ENCODE measurements at regions not wholly inside any gene's neighbourhood (a gene's known extent, or its start where the extent isn't known, plus 50 kb on each side); places are given as distances from the start of the nearest gene placed in this dataset.

DNA sequence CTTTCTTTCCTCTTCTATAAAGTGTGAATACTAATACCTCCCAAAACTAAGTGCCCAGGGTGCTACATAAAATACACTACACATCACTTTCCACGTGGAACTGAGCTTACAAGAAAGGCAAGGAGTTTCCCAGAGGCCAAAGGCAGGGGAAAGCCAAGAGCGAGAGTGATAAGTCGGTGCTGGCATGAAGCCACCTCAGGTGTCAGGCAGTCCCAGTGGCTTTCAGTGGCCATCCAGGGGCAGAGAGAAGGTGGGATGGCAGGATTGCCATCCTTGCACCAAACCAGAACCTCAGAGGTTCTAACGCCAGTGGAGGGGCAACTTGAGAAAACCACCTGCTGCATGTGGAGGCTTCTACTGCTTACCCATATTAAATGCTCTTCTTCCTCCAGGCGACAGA, 79.7 kb upstream of the DIO3 start:
- Histone ChIP-seq H3K4me1 (no peaks in the 10 kb centered on the region), H3K4me3 (no peak overlapping the region), H3K36me3 (no peaks in the 10 kb centered on the region), H3K27ac (no peak overlapping the region), H3K9me3 (peaks cover 0 to 44% (median 8%) of the 10 kb centered on the region in 11 donors), H3K27me3 (peaks cover 0 to 30% (median 17%) of the 10 kb centered on the region in 7 donors)
- intact Hi-C loops (cut with DNase I): no loop called here
- DNase-seq (no peak), ATAC-seq (no peak)
- TF ChIP-seq, protein P1, sequence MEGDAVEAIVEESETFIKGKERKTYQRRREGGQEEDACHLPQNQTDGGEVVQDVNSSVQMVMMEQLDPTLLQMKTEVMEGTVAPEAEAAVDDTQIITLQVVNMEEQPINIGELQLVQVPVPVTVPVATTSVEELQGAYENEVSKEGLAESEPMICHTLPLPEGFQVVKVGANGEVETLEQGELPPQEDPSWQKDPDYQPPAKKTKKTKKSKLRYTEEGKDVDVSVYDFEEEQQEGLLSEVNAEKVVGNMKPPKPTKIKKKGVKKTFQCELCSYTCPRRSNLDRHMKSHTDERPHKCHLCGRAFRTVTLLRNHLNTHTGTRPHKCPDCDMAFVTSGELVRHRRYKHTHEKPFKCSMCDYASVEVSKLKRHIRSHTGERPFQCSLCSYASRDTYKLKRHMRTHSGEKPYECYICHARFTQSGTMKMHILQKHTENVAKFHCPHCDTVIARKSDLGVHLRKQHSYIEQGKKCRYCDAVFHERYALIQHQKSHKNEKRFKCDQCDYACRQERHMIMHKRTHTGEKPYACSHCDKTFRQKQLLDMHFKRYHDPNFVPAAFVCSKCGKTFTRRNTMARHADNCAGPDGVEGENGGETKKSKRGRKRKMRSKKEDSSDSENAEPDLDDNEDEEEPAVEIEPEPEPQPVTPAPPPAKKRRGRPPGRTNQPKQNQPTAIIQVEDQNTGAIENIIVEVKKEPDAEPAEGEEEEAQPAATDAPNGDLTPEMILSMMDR (IDR thresholded peaks at IDR 0.05): no peak
- WGBS, 2 donors: 79 to 84% methylated on average over 5 of the region's 5 CpGs

GRCh38 chr14:101482066-101482465, 79.2 kb upstream of the DIO3 start:
- ATAC-seq: no peak
- intact Hi-C loops (cut with DNase I): no loop called here
- Histone ChIP-seq H3K36me3 (no peaks in the 10 kb centered on the region), H3K9me3 (peaks cover 0 to 49% (median 14%) of the 10 kb centered on the region in 11 donors), H3K4me3 (no peak overlapping the region), H3K4me1 (no peaks in the 10 kb centered on the region), H3K27ac (no peak overlapping the region), H3K27me3 (peaks cover 0 to 27% (median 12%) of the 10 kb centered on the region in 7 donors)
- TF ChIP-seq, protein P1 (IDR thresholded peaks at IDR 0.05): no peak
- 78 to 88% methylated on average over 4 of the region's 4 CpGs for WGBS, 2 donors
- no peak for DNase-seq

GRCh38 chr14:101483829-101484228, 77.5 kb upstream of the DIO3 start:
- Histone ChIP-seq H3K4me3 (no peak overlapping the region), H3K36me3 (no peaks in the 10 kb centered on the region), H3K27ac (no peak overlapping the region), H3K27me3 (peaks cover 0 to 27% (median 10%) of the 10 kb centered on the region in 7 donors), H3K4me1 (no peaks in the 10 kb centered on the region), H3K9me3 (peaks cover 0 to 65% (median 15%) of the 10 kb centered on the region in 11 donors)
- 84% methylated on average over 4 of the region's 4 CpGs for WGBS, 2 donors
- TF ChIP-seq, protein P1 (IDR thresholded peaks at IDR 0.05): no peak
- no peak for DNase-seq
- no peak for ATAC-seq
- intact Hi-C loops (cut with DNase I): no loop called here

DNA sequence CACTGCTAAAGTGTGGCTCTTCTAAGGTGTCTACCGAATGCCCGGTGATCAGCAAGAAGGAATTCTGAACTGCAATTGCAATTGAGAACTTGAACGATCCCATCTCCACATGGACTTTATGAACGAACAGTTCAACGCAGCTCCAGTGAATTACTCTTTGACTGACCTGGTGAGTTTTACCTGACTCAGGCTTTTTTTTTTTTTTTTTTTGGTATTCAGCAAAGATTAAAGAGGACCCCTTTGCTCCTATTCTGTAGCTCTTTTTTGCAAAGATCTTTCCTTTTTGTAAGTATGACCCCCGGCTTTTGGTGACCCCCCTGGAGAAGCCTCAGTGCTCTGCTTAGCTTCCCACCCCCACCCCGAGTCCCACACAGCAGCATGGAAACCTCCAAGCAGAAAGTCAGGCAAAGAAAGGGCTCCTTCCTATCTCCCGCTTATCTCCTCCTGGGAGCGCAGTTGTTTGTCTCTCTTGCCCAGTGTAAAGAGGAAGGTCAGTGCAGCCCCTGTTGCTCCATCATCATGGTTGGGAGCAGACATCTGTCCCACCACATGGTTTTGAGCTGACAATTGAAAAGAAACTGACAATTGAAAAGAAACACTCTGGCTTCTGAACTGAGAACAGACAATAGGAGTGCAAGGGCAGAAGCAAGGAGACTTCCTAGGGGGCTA, 72.1 kb upstream of the DIO3 start:
- H3K4me1 ChIP-seq: no peaks in the 10 kb centered on the region
- no peak for DNase-seq
- no peak overlapping the region for H3K27ac ChIP-seq
- no peak for ATAC-seq
- no peak overlapping the region for H3K4me3 ChIP-seq
- intact Hi-C loops (cut with DNase I): no loop called here
- peaks cover 0 to 52% (median 15%) of the 10 kb centered on the region in 11 donors for H3K9me3 ChIP-seq
- peaks cover 5 to 55% (median 20%) of the 10 kb centered on the region in 7 donors for H3K27me3 ChIP-seq
- 67 to 74% methylated on average over 9 of the region's 9 CpGs for WGBS, 2 donors
- TF ChIP-seq, protein P1 (IDR thresholded peaks at IDR 0.05): no peak
- H3K36me3 ChIP-seq: no peaks in the 10 kb centered on the region
